ENCODE measurements at regions not wholly inside any gene's neighbourhood (a gene's known extent, or its start where the extent isn't known, plus 50 kb on each side); places are given as distances from the start of the nearest gene placed in this dataset.
"Not testable (repeated sequence)": the region's sequence is repeated elsewhere in the genome, so short reads cannot be mapped to it uniquely, and the experiment has no call there.

DNA sequence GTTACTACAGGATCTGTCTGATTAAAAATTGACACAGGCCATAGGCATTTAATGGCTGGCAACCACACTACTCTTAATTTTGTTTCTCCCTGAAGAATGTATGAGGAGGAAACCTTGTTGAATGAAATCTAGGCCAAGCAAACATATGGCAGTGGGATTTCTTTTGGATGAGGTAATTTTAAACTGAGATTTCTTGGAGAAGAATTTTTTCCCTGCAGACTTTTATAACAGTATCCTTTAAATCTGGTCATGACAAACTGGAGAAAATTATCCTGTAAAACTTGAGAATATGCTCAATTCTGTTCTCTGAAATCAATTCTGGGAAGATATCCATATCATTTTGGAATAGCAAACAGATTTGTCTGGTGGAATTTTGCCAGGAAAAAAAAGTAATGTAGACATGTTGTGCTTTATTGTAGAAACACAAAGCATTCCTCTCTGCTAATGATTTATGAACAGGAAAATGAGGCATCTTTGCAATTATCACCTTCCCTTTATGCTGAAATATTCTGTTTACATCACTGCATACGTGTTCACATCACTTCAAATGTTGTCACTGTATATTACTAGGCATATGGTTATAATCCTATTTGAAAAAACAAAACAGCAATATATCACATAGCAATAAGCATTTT, 108.3 kb upstream of the ARSJ start:
- DNase-seq (ENCODE audit: low spot score), result no peak

DNA sequence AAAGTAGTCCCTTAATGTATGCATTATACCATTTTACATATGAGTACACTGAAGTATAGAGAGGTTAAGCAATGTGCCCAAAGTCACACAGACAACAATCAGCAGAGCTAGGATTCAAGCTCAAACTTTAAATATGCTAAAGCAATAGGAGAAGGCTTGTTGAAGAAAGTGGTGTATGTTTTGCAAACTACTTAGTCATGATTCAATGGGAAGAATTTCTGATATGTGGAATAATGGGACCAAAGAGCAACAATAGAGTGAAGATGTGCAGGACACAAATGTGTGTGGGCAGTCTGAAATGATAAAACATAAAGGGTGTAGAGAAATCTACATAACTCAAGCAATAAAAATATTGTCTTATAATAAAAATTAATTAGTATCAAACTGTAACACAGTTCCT, 109.0 kb upstream of the ARSJ start:
- no peak for DNase-seq (ENCODE audit: low spot score)

DNA sequence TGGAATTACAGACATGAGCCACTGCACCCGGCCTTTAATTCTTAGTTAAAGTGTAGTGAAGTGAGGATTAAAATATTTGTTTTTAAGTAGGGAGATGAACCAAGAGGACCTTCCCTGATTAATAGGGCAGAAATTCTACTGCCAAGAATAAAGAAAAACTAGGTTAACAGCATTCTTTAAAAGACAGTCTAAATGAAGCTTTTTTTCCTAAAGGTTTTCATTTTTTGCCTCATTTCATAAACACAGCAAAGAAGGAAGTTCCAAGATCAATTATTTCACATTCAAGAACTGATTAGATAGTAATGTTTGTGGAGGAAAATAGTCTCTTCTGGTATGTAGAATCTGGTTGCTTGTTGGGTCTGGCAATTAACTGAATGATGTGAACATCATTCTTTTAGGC, 112.1 kb upstream of the ARSJ start:
- no peak for DNase-seq (ENCODE audit: low spot score)

GRCh38 chr4:114093221-114093715, 113.8 kb upstream of the ARSJ start:
- DNase-seq (ENCODE audit: low spot score), result no peak

DNA sequence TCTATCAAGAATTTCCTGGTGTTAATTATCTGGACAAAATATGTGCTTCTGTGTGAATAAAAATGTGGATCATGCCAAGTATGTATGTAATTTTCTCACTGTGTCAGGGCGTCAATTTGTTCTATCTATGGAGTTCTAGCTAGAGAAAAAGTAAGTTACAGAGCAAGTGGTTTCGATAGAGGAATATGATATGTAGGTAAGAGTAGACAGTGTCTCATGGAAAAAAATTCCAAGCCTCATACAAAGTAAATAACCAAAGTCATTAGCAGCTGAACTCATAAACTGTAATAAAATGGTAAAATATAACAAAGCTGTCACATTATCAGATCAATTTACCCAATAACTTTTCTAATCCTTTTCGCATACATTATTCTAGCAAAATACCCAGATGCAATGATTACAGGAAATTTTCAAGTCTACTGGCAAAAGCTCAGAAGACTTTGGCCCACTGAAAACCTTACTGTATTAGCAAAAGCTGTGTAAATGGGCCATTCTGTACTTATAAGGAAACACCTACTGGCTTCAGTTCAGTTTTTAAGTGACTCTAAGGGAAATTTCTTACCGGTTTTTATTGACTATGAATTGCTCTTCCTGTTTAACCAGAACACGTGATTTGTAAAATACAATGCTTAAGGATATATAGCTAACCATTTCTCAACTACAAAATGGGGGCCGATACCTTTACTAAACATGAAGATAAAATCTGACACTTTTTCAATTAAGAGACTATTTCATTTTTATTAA, 121.0 kb upstream of the ARSJ start:
- no peak for DNase-seq (ENCODE audit: low spot score)

GRCh38 chr4:114103908-114104307, 124.5 kb upstream of the ARSJ start:
- DNase-seq (ENCODE audit: low spot score), result no peak

GRCh38 chr4:114108869-114109268, 129.4 kb upstream of the ARSJ start:
- no peak for DNase-seq (ENCODE audit: low spot score)

GRCh38 chr4:114109776-114110175, 130.3 kb upstream of the ARSJ start:
- no peak for DNase-seq (ENCODE audit: low spot score)

- no peak for DNase-seq (ENCODE audit: low spot score)
Observed at GRCh38 chr4:114115526-114115925, 136.1 kb upstream of the ARSJ start.

- no peak for DNase-seq (ENCODE audit: low spot score)
Observed at GRCh38 chr4:114116861-114117260, 137.4 kb upstream of the ARSJ start.

- DNase-seq (ENCODE audit: low spot score), result no peak
Observed at GRCh38 chr4:114121221-114121620, 141.8 kb upstream of the ARSJ start.

DNA sequence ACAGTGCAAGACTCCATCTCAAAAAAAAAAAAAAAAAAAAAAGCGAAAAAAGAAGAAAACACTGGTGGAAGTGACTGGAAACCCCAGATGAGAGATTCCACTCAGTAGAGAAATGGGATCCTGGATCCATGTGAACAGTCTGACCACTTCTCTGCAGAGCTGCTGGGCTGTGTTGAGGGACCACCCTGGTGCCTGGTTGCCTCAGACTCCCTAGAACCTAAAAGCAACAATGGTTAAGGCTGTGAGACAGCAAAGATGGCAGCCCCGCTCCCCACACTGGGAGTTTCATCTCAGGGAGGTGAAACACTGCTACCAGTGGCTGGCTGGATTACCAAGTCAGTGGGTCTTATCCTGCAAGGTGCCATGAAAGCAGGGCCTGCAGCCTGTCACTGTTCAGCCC, 152.8 kb upstream of the ARSJ start:
- DNase-seq (ENCODE audit: low spot score), result no peak

DNA sequence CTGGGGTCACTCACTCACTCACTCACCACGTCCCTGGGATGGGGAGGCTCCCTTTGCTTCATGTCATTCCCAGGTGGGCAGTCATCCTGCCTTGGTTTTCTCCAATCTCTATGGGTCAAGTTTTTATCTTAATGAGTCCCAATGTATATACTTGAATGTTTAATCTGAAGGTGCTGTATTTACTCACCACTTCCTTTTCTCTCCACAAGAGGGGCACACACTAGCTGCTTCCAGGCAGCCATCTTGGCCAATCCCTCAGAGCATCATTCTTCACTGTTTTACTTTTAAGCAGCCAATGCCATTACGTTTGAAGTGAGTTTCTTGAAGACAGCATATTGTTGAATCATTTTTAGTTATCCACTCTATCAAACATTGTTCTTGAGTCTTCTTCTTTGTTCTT, 153.4 kb upstream of the ARSJ start:
- DNase-seq (ENCODE audit: low spot score), result peak; percentile 66

DNA sequence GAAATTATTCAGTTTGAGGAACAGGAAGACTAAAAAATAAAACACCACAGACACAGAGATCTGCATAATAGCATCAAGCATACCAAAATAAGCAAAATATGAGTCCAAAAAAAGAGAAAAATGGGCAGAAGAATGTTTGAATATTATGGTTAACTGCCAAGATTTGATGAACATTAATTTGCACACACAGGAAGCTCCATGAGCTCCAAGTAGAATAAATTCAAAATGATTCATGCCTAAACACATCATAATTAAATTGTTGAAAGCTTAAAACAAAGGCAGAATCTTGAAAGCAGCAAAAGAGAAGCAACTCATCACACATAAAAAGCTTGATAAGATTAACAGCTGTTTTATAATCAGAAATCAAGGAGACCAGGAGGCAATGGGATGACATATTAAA, 156.6 kb upstream of the ARSJ start:
- DNase-seq (ENCODE audit: low spot score), result no peak

DNA sequence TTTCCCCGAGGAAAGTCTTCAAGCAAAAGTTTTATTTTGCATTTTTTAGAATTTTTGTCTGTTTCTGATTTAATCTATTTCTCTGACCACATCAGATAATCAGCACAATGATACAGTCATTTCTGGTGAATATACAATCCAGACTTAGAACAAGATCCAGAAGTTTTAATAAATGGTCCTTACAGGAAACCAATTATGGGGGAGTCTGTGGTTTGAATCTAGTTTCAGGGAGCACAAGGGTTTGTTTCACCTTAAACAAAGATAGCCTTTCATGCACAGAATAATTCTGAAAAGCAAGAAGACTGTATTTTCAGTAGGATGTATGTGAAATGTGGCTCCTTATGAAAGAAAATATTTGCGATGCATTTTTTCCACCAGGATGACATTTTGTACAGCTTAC, 158.5 kb upstream of the ARSJ start:
- DNase-seq (ENCODE audit: low spot score), result no peak

GRCh38 chr4:114146947-114147618, 167.6 kb upstream of the ARSJ start:
- DNase-seq (ENCODE audit: low spot score), result no peak

GRCh38 chr4:114147619-114148208, 168.3 kb upstream of the ARSJ start:
- DNase-seq (ENCODE audit: low spot score), result not testable (repeated sequence)

DNA sequence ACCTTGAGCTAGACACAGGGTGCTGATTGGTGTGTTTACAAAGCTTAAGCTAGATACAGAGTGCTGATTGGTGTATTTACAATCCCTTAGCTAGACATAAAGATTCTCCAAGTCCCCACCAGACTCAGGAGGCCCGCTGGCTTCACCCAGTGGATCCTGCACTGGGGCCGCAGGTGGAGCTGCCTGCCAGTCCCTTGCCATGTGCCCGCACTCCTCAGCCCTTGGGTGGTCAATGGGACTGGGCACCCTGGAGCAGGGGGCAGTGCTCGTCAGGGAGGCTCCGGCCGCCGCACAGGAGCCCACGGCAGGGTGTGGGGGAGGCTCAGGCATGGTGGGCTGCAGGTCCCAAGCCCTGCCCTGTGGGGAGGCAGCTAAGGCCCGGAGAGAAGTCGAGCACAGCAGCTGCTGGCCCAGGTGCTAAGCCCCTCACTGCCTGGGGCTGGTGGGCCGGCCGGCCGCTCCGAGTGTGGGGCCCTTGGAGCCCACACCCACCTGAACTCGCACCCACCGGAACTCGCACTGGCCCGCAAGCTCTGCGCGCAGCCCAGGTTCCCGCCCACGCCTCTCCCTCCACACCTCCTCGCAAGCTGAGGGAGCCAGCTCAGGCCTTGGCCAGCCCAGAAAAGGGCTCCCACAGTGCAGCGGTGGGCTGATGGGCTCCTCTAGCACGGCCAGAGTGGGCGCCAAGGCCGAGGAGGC, 169.1 kb upstream of the ARSJ start:
- DNase-seq (ENCODE audit: low spot score), result not testable (repeated sequence)

GRCh38 chr4:114156371-114156770, 176.9 kb upstream of the ARSJ start:
- DNase-seq (ENCODE audit: low spot score), result no peak

DNA sequence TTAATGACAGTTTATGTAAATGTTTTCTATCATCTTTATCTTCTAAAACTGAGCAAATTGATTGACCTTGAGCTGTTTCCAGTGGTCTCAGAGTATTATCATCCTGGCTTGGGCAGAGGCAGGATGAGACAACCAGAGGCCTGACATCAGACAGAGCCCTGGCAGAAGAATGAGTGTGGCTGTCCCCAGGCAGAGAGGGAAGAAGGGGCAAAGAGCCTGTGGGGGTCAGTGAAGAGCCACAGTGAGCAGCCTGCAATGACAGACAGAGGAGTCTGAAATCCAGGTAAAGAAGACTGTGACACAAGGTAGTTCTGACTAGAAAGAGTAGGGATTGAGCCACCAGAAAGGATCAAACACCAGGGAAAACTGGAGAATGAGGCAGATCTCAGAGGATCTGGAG, 182.4 kb upstream of the ARSJ start:
- DNase-seq (ENCODE audit: low spot score), result no peak

GRCh38 chr4:114163051-114163450, 183.6 kb upstream of the ARSJ start:
- DNase-seq (ENCODE audit: low spot score), result no peak

- DNase-seq (ENCODE audit: low spot score), result no peak
Observed at GRCh38 chr4:114173968-114174367, 194.5 kb upstream of the ARSJ start.

All from NAMALWA (cell line).